B cell (primary cell): ENCODE measurements at regions not wholly inside any gene's neighbourhood (a gene's known extent, or its start where the extent isn't known, plus 50 kb on each side); places are given as distances from the start of the nearest gene placed in this dataset.

Experiments used
- ATAC-seq: fragments of 200-7000 bp; cut with Tn5 transposase; one replicate; pipeline ENCODE4 v1.10.0; 2021; ENCODE audit warnings: low read depth, mild to moderate bottlenecking, moderate number of reproducible peaks, moderate library complexity
- CTCF ChIA-PET: fragments of 350-600 bp; sonication (Branson Sonifier 250); formaldehyde crosslinking; loops from one replicate; lab custom pipeline; 2021; ENCODE audit warnings: antibody characterized with exemption, inconsistent platforms; lab: Charles Lee
- POLR2A ChIA-PET: fragments of 350-600 bp; sonication (Branson Sonifier 250); formaldehyde crosslinking; loops from one replicate; lab custom pipeline; 2021; ENCODE audit warnings: antibody characterized with exemption; lab: Charles Lee
- DNase-seq: peaks from one replicate; pipeline ENCODE4 v3.0.0; 2013
- H2AFZ ChIP-seq: 2 replicates; pipeline ENCODE4 v1.6.1; 2012; ENCODE audit warnings: mild to moderate bottlenecking, low read depth, low read length; ENCODE audit not compliant: insufficient read depth, poor library complexity, severe bottlenecking
- H3K27ac ChIP-seq, 2 donors: 1 replicate in 1 of 2; 2 replicates in 1 of 2; pipeline ENCODE4 v1.5.1; 2012 to 2013; ENCODE audit warnings: low read length in 2 of 2, mild to moderate bottlenecking in 2 of 2, moderate library complexity in 1 of 2
- H3K27me3 ChIP-seq, 4 experiments: fragments of 200-600 bp in 1 of 4; sonication (generic) in 1 of 4; replicated peaks in 1 of 4; 1 replicate in 2 of 4; 2 replicates in 2 of 4; pipeline versions ENCODE4 v1.6.1 to v1.7.0; 2013 to 2016; ENCODE audit warnings: low read length in 3 of 4, mild to moderate bottlenecking in 2 of 4, mixed read lengths in 1 of 4, moderate library complexity in 1 of 4; ENCODE audit not compliant: insufficient read depth in 4 of 4, control insufficient read depth in 3 of 4; ENCODE audit errors: control extremely low read depth in 1 of 4
- H3K36me3 ChIP-seq, 2 experiments: replicated peaks in 1 of 2; 1 replicate in 1 of 2; 2 replicates in 1 of 2; pipeline versions ENCODE4 v1.6.1 to v1.7.1; 2013; ENCODE audit warnings: low read length in 1 of 2; ENCODE audit not compliant: insufficient read depth in 2 of 2, control insufficient read depth in 1 of 2; ENCODE audit errors: control extremely low read depth in 1 of 2, extremely low read depth in 1 of 2
- H3K4me1 ChIP-seq, 2 donors: fragments of 200-600 bp in 1 of 2; sonication (generic) in 1 of 2; 1 replicate in 1 of 2; 2 replicates in 1 of 2; pipeline versions ENCODE4 v1.5.1 to v1.6.1; 2013 to 2017; ENCODE audit warnings: low read length in 2 of 2; ENCODE audit not compliant: control insufficient read depth in 2 of 2, insufficient read depth in 2 of 2
- H3K4me2 ChIP-seq: replicated peaks from 2 replicates; pipeline ENCODE3; 2012; ENCODE audit warnings: mild to moderate bottlenecking, low read depth, low read length; ENCODE audit not compliant: poor library complexity, severe bottlenecking
- H3K4me3 ChIP-seq, 5 experiments: fragments of 200-600 bp in 1 of 5; sonication (generic) in 1 of 5; 1 replicate in 3 of 5; 2 replicates in 2 of 5; pipeline versions ENCODE4 v1.5.1 to v1.7.0; 2011 to 2016; ENCODE audit warnings: low read length in 4 of 5, mild to moderate bottlenecking in 4 of 5, low read depth in 2 of 5, control low read depth in 1 of 5, moderate library complexity in 1 of 5; ENCODE audit not compliant: insufficient read depth in 1 of 5; ENCODE audit errors: control extremely low read depth in 1 of 5, extremely low read depth in 1 of 5
- H3K79me2 ChIP-seq: fragments of 200-600 bp; sonication (generic); one replicate; pipeline ENCODE4 v1.6.0; 2016; ENCODE audit warnings: low read length; ENCODE audit not compliant: control insufficient read depth, insufficient read depth
- H3K9ac ChIP-seq: fragments of 200-600 bp; sonication (generic); 2 replicates; pipeline ENCODE4 v1.6.1; 2017; ENCODE audit warnings: mild to moderate bottlenecking, low read length, moderate library complexity
- H3K9me3 ChIP-seq, 3 donors: one replicate each; pipeline versions ENCODE4 v1.6.1 to v1.7.1; 2013; ENCODE audit warnings: low read length in 2 of 3; ENCODE audit not compliant: control insufficient read depth in 2 of 3, insufficient read depth in 1 of 3; ENCODE audit errors: control extremely low read depth in 1 of 3
- H4K20me1 ChIP-seq: 2 replicates; pipeline ENCODE4 v1.6.0; 2012; ENCODE audit warnings: mild to moderate bottlenecking, low read length; ENCODE audit not compliant: insufficient read depth, control insufficient read depth, poor library complexity, severe bottlenecking
- H3K27ac Mint-ChIP-seq: one replicate; pipeline ENCODE4 v1.8.0; 2021; ENCODE audit warnings: mixed read lengths
- H3K27me3 Mint-ChIP-seq: one replicate; pipeline ENCODE4 v1.8.0; 2021; ENCODE audit warnings: mixed read lengths
- H3K4me1 Mint-ChIP-seq: one replicate; pipeline ENCODE4 v1.8.0; 2021; ENCODE audit warnings: mixed read lengths
- H3K4me3 Mint-ChIP-seq: one replicate; pipeline ENCODE4 v1.8.0; 2021; ENCODE audit warnings: mixed read lengths
- H3K9me3 Mint-ChIP-seq: one replicate; pipeline ENCODE4 v1.8.0; 2022; ENCODE audit warnings: mixed read lengths; ENCODE audit not compliant: insufficient read depth
- EZH2 ChIP-seq: IDR thresholded peaks from 2 replicates; pipeline ENCODE4 v1.6.1; 2012; ENCODE audit warnings: borderline replicate concordance, low read depth, mild to moderate bottlenecking, moderate library complexity, low read length; ENCODE audit not compliant: insufficient read depth, poor library complexity, severe bottlenecking
- WGBS: methylation state at CpG from one replicate; pipeline ENCODE4 v1.1.5; 2013; ENCODE audit warnings: missing lambda C conversion rate; ENCODE audit not compliant: insufficient coverage; 5-methylcytosine and 5-hydroxymethylcytosine counted together
- intact Hi-C: fragments of 100-400 bp; cut with micrococcal nuclease; formaldehyde crosslinking; loops from one replicate; pipeline ENCODE4 v1.10.0; 2022
- TF ChIP-seq, protein P1 (sequence below): fragments of 200-600 bp; IDR thresholded peaks from one replicate; pipeline ENCODE4 v1.8.0; 2022; ENCODE audit warnings: antibody characterized with exemption, mild to moderate bottlenecking

DNA sequence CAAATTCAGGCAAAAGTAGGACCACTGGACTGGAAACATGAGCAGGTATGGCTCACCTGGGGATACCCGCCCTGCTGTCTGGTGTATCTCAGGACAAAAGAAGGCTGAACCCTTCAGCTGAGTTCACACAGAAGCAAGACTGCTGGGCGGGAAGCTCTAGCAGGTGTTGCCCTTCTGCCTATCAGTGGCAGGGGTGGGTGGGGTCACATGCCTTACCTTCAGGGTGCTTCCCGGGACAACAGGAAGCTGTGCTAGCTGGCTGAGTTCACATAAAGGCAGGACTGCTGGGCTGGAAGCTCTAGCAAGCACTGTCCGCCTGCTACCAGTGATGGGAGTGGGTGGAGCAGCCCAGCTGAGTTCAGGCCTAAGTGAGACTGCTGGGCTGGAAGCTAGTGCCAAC lies 498.8 kb upstream of the ZNF608 start:
- intact Hi-C loops, result no loop called here
- H3K27me3 ChIP-seq, result no peaks in the 10 kb centered on the region
- no peaks in the 10 kb centered on the region for H3K27me3 Mint-ChIP-seq
- peaks cover 0 to 2% (median 0%) of the 10 kb centered on the region in 3 donors for H3K9me3 ChIP-seq
- no peaks in the 10 kb centered on the region for H4K20me1 ChIP-seq
- DNase-seq (no peak), ATAC-seq (no peak)
- no peak overlapping the region for H3K9ac ChIP-seq
- H3K9me3 Mint-ChIP-seq, result peaks cover 9% of the 10 kb centered on the region
- ChIA-PET CTCF (no interaction called here), POLR2A (no interaction called here)
- no peaks in the 10 kb centered on the region for H3K4me1 ChIP-seq
- no peak overlapping the region for H3K4me3 Mint-ChIP-seq
- whole genome bisulfite sequencing, result 94% methylated on average over 4 of the region's 4 CpGs
- no peak overlapping the region for H3K27ac ChIP-seq
- H3K27ac Mint-ChIP-seq, result no peak overlapping the region
- H3K79me2 ChIP-seq, result no peaks in the 10 kb centered on the region
- H3K4me3 ChIP-seq, result no peak overlapping the region
- no peaks in the 10 kb centered on the region for H3K4me1 Mint-ChIP-seq
- no peak overlapping the region for H3K4me2 ChIP-seq
- no peak overlapping the region for H2AFZ ChIP-seq
- TF ChIP-seq EZH2, result no peak
- TF ChIP-seq, protein P1, sequence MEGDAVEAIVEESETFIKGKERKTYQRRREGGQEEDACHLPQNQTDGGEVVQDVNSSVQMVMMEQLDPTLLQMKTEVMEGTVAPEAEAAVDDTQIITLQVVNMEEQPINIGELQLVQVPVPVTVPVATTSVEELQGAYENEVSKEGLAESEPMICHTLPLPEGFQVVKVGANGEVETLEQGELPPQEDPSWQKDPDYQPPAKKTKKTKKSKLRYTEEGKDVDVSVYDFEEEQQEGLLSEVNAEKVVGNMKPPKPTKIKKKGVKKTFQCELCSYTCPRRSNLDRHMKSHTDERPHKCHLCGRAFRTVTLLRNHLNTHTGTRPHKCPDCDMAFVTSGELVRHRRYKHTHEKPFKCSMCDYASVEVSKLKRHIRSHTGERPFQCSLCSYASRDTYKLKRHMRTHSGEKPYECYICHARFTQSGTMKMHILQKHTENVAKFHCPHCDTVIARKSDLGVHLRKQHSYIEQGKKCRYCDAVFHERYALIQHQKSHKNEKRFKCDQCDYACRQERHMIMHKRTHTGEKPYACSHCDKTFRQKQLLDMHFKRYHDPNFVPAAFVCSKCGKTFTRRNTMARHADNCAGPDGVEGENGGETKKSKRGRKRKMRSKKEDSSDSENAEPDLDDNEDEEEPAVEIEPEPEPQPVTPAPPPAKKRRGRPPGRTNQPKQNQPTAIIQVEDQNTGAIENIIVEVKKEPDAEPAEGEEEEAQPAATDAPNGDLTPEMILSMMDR, result no peak
- H3K36me3 ChIP-seq, result no peaks in the 10 kb centered on the region

DNA sequence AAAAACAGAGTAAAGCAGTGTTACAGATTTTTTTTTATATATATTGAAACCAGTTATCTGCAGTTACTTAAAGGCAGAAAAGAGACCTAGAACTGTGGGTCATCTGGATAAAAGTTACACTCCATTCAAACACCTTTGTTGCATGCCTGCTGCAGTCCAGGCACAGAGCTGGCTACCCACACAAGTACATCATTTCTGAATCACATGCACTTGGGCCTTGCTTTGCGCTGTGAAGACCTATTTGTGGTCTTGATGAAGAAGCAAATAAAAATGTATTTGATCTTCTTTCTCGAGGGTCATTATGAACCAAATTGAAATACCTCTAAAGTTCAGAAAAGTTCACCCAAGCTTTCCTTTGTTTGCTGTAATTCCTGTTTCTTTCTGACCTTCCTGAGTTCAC lies 503.0 kb upstream of the ZNF608 start:
- intact Hi-C loops, result no loop called here
- Histone ChIP-seq H2AFZ (no peak overlapping the region), H3K4me2 (no peak overlapping the region), H3K27me3 (no peaks in the 10 kb centered on the region), H3K4me1 (no peaks in the 10 kb centered on the region), H3K79me2 (no peaks in the 10 kb centered on the region), H3K9ac (no peak overlapping the region), H3K36me3 (no peaks in the 10 kb centered on the region), H4K20me1 (no peaks in the 10 kb centered on the region), H3K27ac (no peak overlapping the region), H3K9me3 (peaks cover 2 to 22% (median 14%) of the 10 kb centered on the region in 3 donors), H3K4me3 (no peak overlapping the region)
- ChIA-PET POLR2A (no interaction called here), CTCF (interaction anchor here (0.7 kb wide), 1 partner anchor 57 kb away, joined by 3 read pairs; no protein-coding TSS in a partner anchor)
- no peak overlapping the region for H3K27ac Mint-ChIP-seq
- no peak for ATAC-seq
- no peak for TF ChIP-seq EZH2
- TF ChIP-seq, protein P1, result no peak
- no peaks in the 10 kb centered on the region for H3K4me1 Mint-ChIP-seq
- no peak overlapping the region for H3K4me3 Mint-ChIP-seq
- no CpG with 5 or more reads among the region's 2 CpGs for WGBS
- H3K9me3 Mint-ChIP-seq, result no peaks in the 10 kb centered on the region
- no peaks in the 10 kb centered on the region for H3K27me3 Mint-ChIP-seq
- DNase-seq, result no peak
